ENCODE measurements at regions not wholly inside any gene's neighbourhood (a gene's known extent, or its start where the extent isn't known, plus 50 kb on each side); places are given as distances from the start of the nearest gene placed in this dataset.

DNA sequence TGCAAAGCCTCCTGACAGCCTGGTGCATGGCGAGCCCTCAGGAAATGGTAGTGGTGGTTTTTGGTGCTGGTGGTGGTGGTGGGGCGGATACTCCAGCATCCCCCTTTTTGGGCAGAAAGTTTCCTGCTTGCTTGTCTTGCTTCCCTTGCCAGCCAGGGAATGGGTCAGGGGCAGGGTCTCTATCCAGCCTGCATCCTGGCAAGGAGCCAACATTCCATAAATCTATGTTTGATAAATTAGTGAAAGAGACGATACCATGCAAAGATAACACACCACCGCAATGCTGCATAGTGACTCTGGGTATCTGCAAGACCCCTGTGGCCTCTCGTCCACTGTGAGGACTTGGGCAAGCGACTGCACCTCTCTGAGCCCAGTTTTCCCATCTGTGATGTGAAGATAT, 246.2 kb downstream of the LRFN2 start:
- Histone ChIP-seq H3K36me3 (ENCODE audit: control insufficient read depth in 3 of 3, insufficient read depth in 3 of 3, low read length in 3 of 3) (no peaks in the 10 kb centered on the region), H3K9me3 (ENCODE audit: control insufficient read depth in 3 of 3, low read length in 3 of 3) (no peaks in the 10 kb centered on the region), H3K27me3 (ENCODE audit: control insufficient read depth in 3 of 3, insufficient read depth in 3 of 3, low read length in 3 of 3) (peaks cover 0 to 26% (median 6%) of the 10 kb centered on the region in 3 donors), H3K9ac (ENCODE audit: low read depth in 1 of 3, low read length in 3 of 3) (no peak overlapping the region), H3K27ac (ENCODE audit: low read depth, low read length) (no peak overlapping the region), H3K4me3 (ENCODE audit: low read length in 3 of 3) (no peak overlapping the region), H3K4me1 (ENCODE audit: control insufficient read depth in 3 of 3, insufficient read depth in 3 of 3, low read length in 3 of 3) (peaks cover 23 to 28% (median 28%) of the 10 kb centered on the region in 3 donors)

- Histone ChIP-seq H3K36me3 (ENCODE audit: control insufficient read depth in 3 of 3, insufficient read depth in 3 of 3, low read length in 3 of 3) (no peaks in the 10 kb centered on the region), H3K27ac (ENCODE audit: low read depth, low read length) (no peak overlapping the region), H3K4me3 (ENCODE audit: low read length in 3 of 3) (no peak overlapping the region), H3K4me1 (ENCODE audit: control insufficient read depth in 3 of 3, insufficient read depth in 3 of 3, low read length in 3 of 3) (peaks cover 16 to 21% (median 20%) of the 10 kb centered on the region in 3 donors), H3K27me3 (ENCODE audit: control insufficient read depth in 3 of 3, insufficient read depth in 3 of 3, low read length in 3 of 3) (peaks cover 0 to 26% (median 9%) of the 10 kb centered on the region in 3 donors), H3K9me3 (ENCODE audit: control insufficient read depth in 3 of 3, low read length in 3 of 3) (no peaks in the 10 kb centered on the region), H3K9ac (ENCODE audit: low read depth in 1 of 3, low read length in 3 of 3) (no peak overlapping the region)
These were observed 247.0 kb downstream of the LRFN2 start for GRCh38 chr6:40340196-40340595.

DNA sequence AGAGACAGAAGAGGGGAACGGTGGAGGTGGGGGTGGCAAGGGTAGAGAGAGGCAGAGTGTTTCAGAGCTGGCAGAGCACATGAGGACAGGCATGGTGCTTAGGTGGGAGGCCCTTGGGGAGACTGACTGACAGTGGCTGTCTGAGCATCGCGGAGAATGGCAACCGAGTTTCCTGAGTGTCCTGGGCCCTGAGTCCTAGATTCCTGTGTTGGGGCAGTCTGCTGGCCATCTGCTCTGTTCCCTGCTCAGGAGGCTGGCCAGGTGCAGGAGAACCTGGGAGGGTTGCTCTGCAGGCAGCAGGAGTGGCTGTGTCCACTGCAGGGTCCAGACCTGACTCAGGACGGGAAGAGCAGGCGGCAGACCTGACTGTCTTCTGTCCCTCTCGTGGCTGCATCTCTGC, 248.9 kb downstream of the LRFN2 start:
- no peak overlapping the region for H3K27ac ChIP-seq (ENCODE audit: low read depth, low read length)
- H3K36me3 ChIP-seq (ENCODE audit: control insufficient read depth in 3 of 3, insufficient read depth in 3 of 3, low read length in 3 of 3): no peaks in the 10 kb centered on the region
- no peaks in the 10 kb centered on the region for H3K9me3 ChIP-seq (ENCODE audit: control insufficient read depth in 3 of 3, low read length in 3 of 3)
- H3K27me3 ChIP-seq (ENCODE audit: control insufficient read depth in 3 of 3, insufficient read depth in 3 of 3, low read length in 3 of 3): peaks cover 6 to 29% (median 9%) of the 10 kb centered on the region in 3 donors
- no peak overlapping the region for H3K9ac ChIP-seq (ENCODE audit: low read depth in 1 of 3, low read length in 3 of 3)
- peaks cover under 1 to 2% (median 1%) of the 10 kb centered on the region in 3 donors for H3K4me1 ChIP-seq (ENCODE audit: control insufficient read depth in 3 of 3, insufficient read depth in 3 of 3, low read length in 3 of 3)
- H3K4me3 ChIP-seq (ENCODE audit: low read length in 3 of 3): no peak overlapping the region

- H3K27ac ChIP-seq (ENCODE audit: low read depth, low read length): no peak overlapping the region
- no peaks in the 10 kb centered on the region for H3K4me1 ChIP-seq (ENCODE audit: control insufficient read depth in 3 of 3, insufficient read depth in 3 of 3, low read length in 3 of 3)
- H3K36me3 ChIP-seq (ENCODE audit: control insufficient read depth in 3 of 3, insufficient read depth in 3 of 3, low read length in 3 of 3): no peaks in the 10 kb centered on the region
- H3K9me3 ChIP-seq (ENCODE audit: control insufficient read depth in 3 of 3, low read length in 3 of 3): no peaks in the 10 kb centered on the region
- peaks cover 6 to 29% (median 9%) of the 10 kb centered on the region in 3 donors for H3K27me3 ChIP-seq (ENCODE audit: control insufficient read depth in 3 of 3, insufficient read depth in 3 of 3, low read length in 3 of 3)
- no peak overlapping the region for H3K4me3 ChIP-seq (ENCODE audit: low read length in 3 of 3)
- no peak overlapping the region for H3K9ac ChIP-seq (ENCODE audit: low read depth in 1 of 3, low read length in 3 of 3)
These were observed 250.0 kb downstream of the LRFN2 start for GRCh38 chr6:40336940-40337760.

- H3K27ac ChIP-seq (ENCODE audit: low read depth, low read length): no peak overlapping the region
- no peaks in the 10 kb centered on the region for H3K9me3 ChIP-seq (ENCODE audit: control insufficient read depth in 3 of 3, low read length in 3 of 3)
- no peaks in the 10 kb centered on the region for H3K36me3 ChIP-seq (ENCODE audit: control insufficient read depth in 3 of 3, insufficient read depth in 3 of 3, low read length in 3 of 3)
- H3K4me3 ChIP-seq (ENCODE audit: low read length in 3 of 3): no peak overlapping the region
- H3K9ac ChIP-seq (ENCODE audit: low read depth in 1 of 3, low read length in 3 of 3): no peak overlapping the region
- peaks cover 6 to 29% (median 12%) of the 10 kb centered on the region in 3 donors for H3K27me3 ChIP-seq (ENCODE audit: control insufficient read depth in 3 of 3, insufficient read depth in 3 of 3, low read length in 3 of 3)
- no peaks in the 10 kb centered on the region for H3K4me1 ChIP-seq (ENCODE audit: control insufficient read depth in 3 of 3, insufficient read depth in 3 of 3, low read length in 3 of 3)
These were observed 250.9 kb downstream of the LRFN2 start for GRCh38 chr6:40336296-40336695.

DNA sequence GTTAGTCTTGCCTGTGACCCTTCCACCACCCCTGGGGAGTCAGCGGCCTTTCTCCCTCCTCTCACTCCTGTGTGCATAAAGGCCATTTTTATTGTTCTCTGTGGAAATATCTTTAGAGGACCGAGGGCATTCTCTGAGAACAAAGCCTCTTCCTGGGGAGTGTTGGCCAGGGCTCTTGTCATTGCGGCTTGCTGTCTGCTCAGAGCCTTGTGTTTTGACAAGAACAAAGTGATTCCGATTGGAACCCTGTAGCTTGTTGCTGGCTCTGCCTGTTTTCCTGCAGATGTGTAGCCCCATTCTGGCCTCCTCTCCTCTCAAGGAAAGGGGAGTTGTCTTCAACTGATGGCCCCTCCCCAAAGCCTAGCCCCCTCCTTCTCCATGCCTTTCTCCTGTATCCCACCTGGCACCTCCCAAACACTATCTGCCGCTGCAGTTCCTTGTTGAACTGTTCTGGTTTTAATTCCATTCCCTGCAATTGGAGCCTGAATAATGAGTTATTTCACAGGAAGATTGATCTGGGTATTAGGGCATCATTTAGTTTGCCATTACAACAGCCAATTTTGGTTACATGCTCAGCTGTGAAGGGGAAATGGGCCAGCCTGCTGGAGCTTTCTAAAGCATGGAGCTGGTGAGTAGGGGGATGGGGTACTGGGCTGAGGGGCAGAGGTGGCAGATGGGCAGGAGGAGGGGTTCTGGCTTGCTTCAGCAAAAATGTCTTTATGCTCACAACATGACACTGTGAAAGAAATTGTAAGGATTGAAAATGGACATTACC, 252.5 kb downstream of the LRFN2 start:
- Histone ChIP-seq H3K27me3 (ENCODE audit: control insufficient read depth in 3 of 3, insufficient read depth in 3 of 3, low read length in 3 of 3) (peaks cover 6 to 29% (median 12%) of the 10 kb centered on the region in 3 donors), H3K36me3 (ENCODE audit: control insufficient read depth in 3 of 3, insufficient read depth in 3 of 3, low read length in 3 of 3) (no peaks in the 10 kb centered on the region), H3K27ac (ENCODE audit: low read depth, low read length) (no peak overlapping the region), H3K4me3 (ENCODE audit: low read length in 3 of 3) (no peak overlapping the region), H3K9ac (ENCODE audit: low read depth in 1 of 3, low read length in 3 of 3) (no peak overlapping the region), H3K9me3 (ENCODE audit: control insufficient read depth in 3 of 3, low read length in 3 of 3) (no peaks in the 10 kb centered on the region), H3K4me1 (ENCODE audit: control insufficient read depth in 3 of 3, insufficient read depth in 3 of 3, low read length in 3 of 3) (no peaks in the 10 kb centered on the region)

DNA sequence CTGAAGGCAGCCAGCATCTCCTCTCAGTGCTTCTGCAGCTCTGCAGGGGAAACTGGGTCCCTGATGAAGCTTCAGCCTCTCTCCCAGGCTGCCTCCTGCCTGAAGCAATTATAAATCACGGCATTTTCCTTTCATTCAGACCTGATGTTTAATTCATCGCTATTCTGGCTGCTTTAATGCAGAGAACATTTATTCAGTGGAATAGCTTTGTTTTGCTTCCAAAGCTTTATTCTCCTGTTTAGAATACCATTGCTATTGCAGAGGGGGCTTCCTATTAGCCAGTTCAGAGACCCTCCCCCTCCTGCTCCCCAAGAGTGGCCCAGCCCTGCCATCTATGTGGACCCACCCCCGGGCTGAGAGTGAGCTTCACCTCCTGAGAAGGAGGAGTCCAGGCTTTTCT, 255.6 kb downstream of the LRFN2 start:
- H3K4me3 ChIP-seq (ENCODE audit: low read length in 3 of 3): no peak overlapping the region
- peaks cover 6 to 12% (median 11%) of the 10 kb centered on the region in 3 donors for H3K27me3 ChIP-seq (ENCODE audit: control insufficient read depth in 3 of 3, insufficient read depth in 3 of 3, low read length in 3 of 3)
- peaks cover 2 to 10% (median 7%) of the 10 kb centered on the region in 3 donors for H3K4me1 ChIP-seq (ENCODE audit: control insufficient read depth in 3 of 3, insufficient read depth in 3 of 3, low read length in 3 of 3)
- no peaks in the 10 kb centered on the region for H3K36me3 ChIP-seq (ENCODE audit: control insufficient read depth in 3 of 3, insufficient read depth in 3 of 3, low read length in 3 of 3)
- H3K9ac ChIP-seq (ENCODE audit: low read depth in 1 of 3, low read length in 3 of 3): no peak overlapping the region
- H3K27ac ChIP-seq (ENCODE audit: low read depth, low read length): no peak overlapping the region
- H3K9me3 ChIP-seq (ENCODE audit: control insufficient read depth in 3 of 3, low read length in 3 of 3): no peaks in the 10 kb centered on the region

- Histone ChIP-seq H3K36me3 (ENCODE audit: control insufficient read depth in 3 of 3, insufficient read depth in 3 of 3, low read length in 3 of 3) (no peaks in the 10 kb centered on the region), H3K27me3 (ENCODE audit: control insufficient read depth in 3 of 3, insufficient read depth in 3 of 3, low read length in 3 of 3) (peaks cover 6 to 10% (median 8%) of the 10 kb centered on the region in 3 donors), H3K4me1 (ENCODE audit: control insufficient read depth in 3 of 3, insufficient read depth in 3 of 3, low read length in 3 of 3) (peaks cover 3 to 19% (median 18%) of the 10 kb centered on the region in 3 donors), H3K27ac (ENCODE audit: low read depth, low read length) (no peak overlapping the region), H3K9me3 (ENCODE audit: control insufficient read depth in 3 of 3, low read length in 3 of 3) (no peaks in the 10 kb centered on the region), H3K4me3 (ENCODE audit: low read length in 3 of 3) (no peak overlapping the region), H3K9ac (ENCODE audit: low read depth in 1 of 3, low read length in 3 of 3) (no peak overlapping the region)
These were observed 256.9 kb downstream of the LRFN2 start for GRCh38 chr6:40330301-40330721.

DNA sequence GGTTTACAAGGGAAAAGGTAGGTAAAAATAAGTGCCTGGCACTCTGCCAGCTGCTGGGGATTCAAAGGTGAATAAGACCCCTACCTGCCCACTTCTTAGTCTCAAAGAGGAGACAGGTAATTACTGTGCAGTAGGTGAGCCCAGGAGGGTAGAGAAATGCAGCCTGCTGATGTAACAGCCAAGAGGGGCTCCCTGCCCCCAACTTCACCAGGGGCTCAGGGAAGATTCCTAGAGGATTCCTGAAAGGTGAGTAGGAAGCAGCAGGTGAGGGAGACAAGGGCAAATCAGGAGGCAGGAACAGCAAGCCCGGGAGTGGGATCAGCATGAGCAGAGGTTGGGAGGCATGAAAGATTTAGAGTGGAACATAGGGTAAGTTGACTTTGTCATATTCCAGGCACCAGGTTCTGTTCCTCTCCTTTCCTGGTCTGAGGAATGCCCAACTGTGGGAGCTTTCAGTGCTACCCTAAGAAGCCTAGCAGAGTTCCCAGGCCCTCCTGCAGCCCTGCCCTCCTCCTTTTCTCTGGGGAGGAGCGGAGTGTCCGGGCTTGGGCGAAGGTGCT, 258.1 kb downstream of the LRFN2 start:
- H3K9ac ChIP-seq (ENCODE audit: low read depth in 1 of 3, low read length in 3 of 3): no peak overlapping the region
- H3K9me3 ChIP-seq (ENCODE audit: control insufficient read depth in 3 of 3, low read length in 3 of 3): no peaks in the 10 kb centered on the region
- peaks cover 0 to 8% (median 7%) of the 10 kb centered on the region in 3 donors for H3K27me3 ChIP-seq (ENCODE audit: control insufficient read depth in 3 of 3, insufficient read depth in 3 of 3, low read length in 3 of 3)
- H3K4me3 ChIP-seq (ENCODE audit: low read length in 3 of 3): no peak overlapping the region
- no peak overlapping the region for H3K27ac ChIP-seq (ENCODE audit: low read depth, low read length)
- H3K4me1 ChIP-seq (ENCODE audit: control insufficient read depth in 3 of 3, insufficient read depth in 3 of 3, low read length in 3 of 3): peaks cover 3 to 24% (median 22%) of the 10 kb centered on the region in 3 donors
- H3K36me3 ChIP-seq (ENCODE audit: control insufficient read depth in 3 of 3, insufficient read depth in 3 of 3, low read length in 3 of 3): no peaks in the 10 kb centered on the region

All from skeletal muscle tissue (tissue), 3 donors.